Liver (tissue), 8 donors: ENCODE measurements at regions not wholly inside any gene's neighbourhood (a gene's known extent, or its start where the extent isn't known, plus 50 kb on each side); places are given as distances from the start of the nearest gene placed in this dataset.

ENCODE experiments used
- DNase-seq: peaks from one replicate; pipeline ENCODE4 v3.0.0-alpha.2; 2017; ENCODE audit warnings: low spot score
- H3K27ac ChIP-seq, 2 donors: one replicate each; pipeline ENCODE4 v1.7.0; 2013; ENCODE audit warnings: inconsistent platforms in 2 of 2, low read length in 2 of 2, control low read depth in 1 of 2, low read depth in 1 of 2, mild to moderate bottlenecking in 1 of 2
- H3K27me3 ChIP-seq, 4 donors: one replicate each; pipeline versions ENCODE4 v1.6.1 to v1.7.0; 2013; ENCODE audit warnings: low read length in 3 of 4, inconsistent platforms in 1 of 4, mild to moderate bottlenecking in 1 of 4, moderate library complexity in 1 of 4; ENCODE audit not compliant: control insufficient read depth in 4 of 4, insufficient read depth in 4 of 4
- H3K36me3 ChIP-seq, 4 donors: one replicate each; pipeline versions ENCODE4 v1.6.1 to v1.7.0; 2013; ENCODE audit warnings: low read length in 3 of 4, mild to moderate bottlenecking in 3 of 4, low read depth in 1 of 4, moderate library complexity in 1 of 4; ENCODE audit not compliant: control insufficient read depth in 4 of 4, insufficient read depth in 3 of 4
- H3K4me1 ChIP-seq, 4 donors: one replicate each; pipeline versions ENCODE4 v1.6.1 to v1.7.0; 2013; ENCODE audit warnings: low read length in 3 of 4, mild to moderate bottlenecking in 3 of 4, moderate library complexity in 1 of 4; ENCODE audit not compliant: control insufficient read depth in 4 of 4, insufficient read depth in 4 of 4
- H3K4me3 ChIP-seq, 3 donors: one replicate each; pipeline versions ENCODE4 v1.6.1 to v1.7.0; 2013; ENCODE audit warnings: low read length in 3 of 3, control low read depth in 1 of 3, low read depth in 1 of 3, mild to moderate bottlenecking in 1 of 3
- H3K9ac ChIP-seq, 2 donors: one replicate each; pipeline ENCODE4 v1.7.0; 2013; ENCODE audit warnings: low read length in 2 of 2, mild to moderate bottlenecking in 2 of 2, moderate library complexity in 2 of 2, control low read depth in 1 of 2, low read depth in 1 of 2
- H3K9me3 ChIP-seq, 4 donors: one replicate each; pipeline versions ENCODE4 v1.6.1 to v1.7.0; 2013; ENCODE audit warnings: low read length in 3 of 4; ENCODE audit not compliant: control insufficient read depth in 4 of 4
- EGR1 ChIP-seq, 2 donors: IDR thresholded peaks; 2 replicates each; pipeline ENCODE4 v1.6.1; 2016 to 2018; ENCODE audit warnings: antibody characterized with exemption in 2 of 2, low read depth in 2 of 2
- FOXA1 ChIP-seq: IDR thresholded peaks from 2 replicates; pipeline ENCODE4 v1.6.1; 2016; ENCODE audit warnings: antibody characterized with exemption
- FOXA2 ChIP-seq: IDR thresholded peaks from 2 replicates; pipeline ENCODE4 v1.6.1; 2016; ENCODE audit warnings: antibody characterized with exemption
- GABPA ChIP-seq, 2 donors: IDR thresholded peaks in 1 of 2; conservative IDR thresholded peaks in 1 of 2; 2 replicates each; pipeline ENCODE4 v1.6.1; 2016; ENCODE audit warnings: antibody characterized with exemption in 2 of 2, mild to moderate bottlenecking in 1 of 2, moderate library complexity in 1 of 2
- JUND ChIP-seq, 2 donors: IDR thresholded peaks; 2 replicates each; pipeline ENCODE4 v1.6.1; 2016; ENCODE audit warnings: antibody characterized with exemption in 2 of 2
- RAD21 ChIP-seq, 2 donors: IDR thresholded peaks; 2 replicates each; pipeline ENCODE4 v1.6.1; 2016; ENCODE audit warnings: antibody characterized with exemption in 2 of 2, mild to moderate bottlenecking in 2 of 2
- TAF1 ChIP-seq: conservative IDR thresholded peaks from 2 replicates; pipeline ENCODE4 v1.6.1; 2016; ENCODE audit warnings: antibody characterized with exemption, mild to moderate bottlenecking
- YY1 ChIP-seq: IDR thresholded peaks from 2 replicates; pipeline ENCODE4 v1.6.1; 2016; ENCODE audit warnings: antibody characterized with exemption, mild to moderate bottlenecking
- WGBS: extraction: QIAGEN DNeasy Blood & Tissue Kit; methylation state at CpG from one replicate; pipeline ENCODE4 v1.1.7; 2013; 5-methylcytosine and 5-hydroxymethylcytosine counted together
- TF ChIP-seq, protein P1 (sequence below): IDR thresholded peaks from 2 replicates; pipeline ENCODE4 v1.6.1; 2016; ENCODE audit warnings: antibody characterized with exemption, mild to moderate bottlenecking
- TF ChIP-seq, protein P2 (sequence below): fragments of 150-350 bp; IDR thresholded peaks from 2 replicates; pipeline ENCODE4 v1.5.1; 2017; ENCODE audit warnings: improper control_type of control experiment, low read depth, low read length; ENCODE audit not compliant: missing input control
- TF ChIP-seq, protein P3 (sequence below): IDR thresholded peaks from 2 replicates; pipeline ENCODE4 v1.6.1; 2016; ENCODE audit warnings: antibody characterized with exemption
- TF ChIP-seq, protein P4 (sequence below): IDR thresholded peaks from 2 replicates; pipeline ENCODE4 v1.6.1; 2016; ENCODE audit warnings: antibody characterized with exemption
- TF ChIP-seq, protein P5 (sequence below): IDR thresholded peaks from 2 replicates; pipeline ENCODE4 v1.6.1; 2016; ENCODE audit warnings: antibody characterized with exemption
- donor health status: healthy.
- donor health status: healthy.
- donor health status: healthy.
- donor health status: healthy.
- donor health status: healthy.

DNA sequence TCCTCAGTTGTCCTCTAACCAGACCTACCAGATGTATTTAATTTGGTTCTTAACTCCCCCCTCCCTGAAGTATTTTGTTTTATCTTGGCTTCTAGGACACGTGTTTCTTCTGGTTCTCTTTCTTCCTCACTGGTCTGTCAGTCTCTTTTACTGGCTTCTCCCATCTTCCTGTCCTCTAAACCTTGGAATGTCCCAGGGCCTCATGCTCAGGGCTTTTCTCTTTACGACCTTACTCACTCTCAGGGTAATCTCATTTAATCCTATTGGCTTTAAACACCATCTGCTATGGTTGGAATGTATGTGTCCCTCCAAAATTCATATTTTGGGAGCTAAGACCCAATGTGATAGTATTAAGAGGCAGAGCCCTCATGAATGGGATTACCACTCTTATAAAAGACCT, 418.2 kb upstream of the PODXL start:
- no peak overlapping the region for H3K4me3 ChIP-seq
- H3K36me3 ChIP-seq = no peaks in the 10 kb centered on the region
- WGBS = 43% methylated on average over 2 of the region's 2 CpGs
- H3K4me1 ChIP-seq = no peaks in the 10 kb centered on the region
- TF ChIP-seq TAF1 = no peak
- TF ChIP-seq EGR1 (IDR thresholded peaks at IDR 0.05; ENCODE audit: low read depth in 2 of 2) = no peak
- TF ChIP-seq, protein P1, sequence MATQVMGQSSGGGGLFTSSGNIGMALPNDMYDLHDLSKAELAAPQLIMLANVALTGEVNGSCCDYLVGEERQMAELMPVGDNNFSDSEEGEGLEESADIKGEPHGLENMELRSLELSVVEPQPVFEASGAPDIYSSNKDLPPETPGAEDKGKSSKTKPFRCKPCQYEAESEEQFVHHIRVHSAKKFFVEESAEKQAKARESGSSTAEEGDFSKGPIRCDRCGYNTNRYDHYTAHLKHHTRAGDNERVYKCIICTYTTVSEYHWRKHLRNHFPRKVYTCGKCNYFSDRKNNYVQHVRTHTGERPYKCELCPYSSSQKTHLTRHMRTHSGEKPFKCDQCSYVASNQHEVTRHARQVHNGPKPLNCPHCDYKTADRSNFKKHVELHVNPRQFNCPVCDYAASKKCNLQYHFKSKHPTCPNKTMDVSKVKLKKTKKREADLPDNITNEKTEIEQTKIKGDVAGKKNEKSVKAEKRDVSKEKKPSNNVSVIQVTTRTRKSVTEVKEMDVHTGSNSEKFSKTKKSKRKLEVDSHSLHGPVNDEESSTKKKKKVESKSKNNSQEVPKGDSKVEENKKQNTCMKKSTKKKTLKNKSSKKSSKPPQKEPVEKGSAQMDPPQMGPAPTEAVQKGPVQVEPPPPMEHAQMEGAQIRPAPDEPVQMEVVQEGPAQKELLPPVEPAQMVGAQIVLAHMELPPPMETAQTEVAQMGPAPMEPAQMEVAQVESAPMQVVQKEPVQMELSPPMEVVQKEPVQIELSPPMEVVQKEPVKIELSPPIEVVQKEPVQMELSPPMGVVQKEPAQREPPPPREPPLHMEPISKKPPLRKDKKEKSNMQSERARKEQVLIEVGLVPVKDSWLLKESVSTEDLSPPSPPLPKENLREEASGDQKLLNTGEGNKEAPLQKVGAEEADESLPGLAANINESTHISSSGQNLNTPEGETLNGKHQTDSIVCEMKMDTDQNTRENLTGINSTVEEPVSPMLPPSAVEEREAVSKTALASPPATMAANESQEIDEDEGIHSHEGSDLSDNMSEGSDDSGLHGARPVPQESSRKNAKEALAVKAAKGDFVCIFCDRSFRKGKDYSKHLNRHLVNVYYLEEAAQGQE = no peak
- no peak for TF ChIP-seq GABPA (IDR thresholded peaks at IDR 0.05 in 1 of 2, conservative IDR thresholded peaks at IDR 0.05 in 1 of 2)
- TF ChIP-seq, protein P2, sequence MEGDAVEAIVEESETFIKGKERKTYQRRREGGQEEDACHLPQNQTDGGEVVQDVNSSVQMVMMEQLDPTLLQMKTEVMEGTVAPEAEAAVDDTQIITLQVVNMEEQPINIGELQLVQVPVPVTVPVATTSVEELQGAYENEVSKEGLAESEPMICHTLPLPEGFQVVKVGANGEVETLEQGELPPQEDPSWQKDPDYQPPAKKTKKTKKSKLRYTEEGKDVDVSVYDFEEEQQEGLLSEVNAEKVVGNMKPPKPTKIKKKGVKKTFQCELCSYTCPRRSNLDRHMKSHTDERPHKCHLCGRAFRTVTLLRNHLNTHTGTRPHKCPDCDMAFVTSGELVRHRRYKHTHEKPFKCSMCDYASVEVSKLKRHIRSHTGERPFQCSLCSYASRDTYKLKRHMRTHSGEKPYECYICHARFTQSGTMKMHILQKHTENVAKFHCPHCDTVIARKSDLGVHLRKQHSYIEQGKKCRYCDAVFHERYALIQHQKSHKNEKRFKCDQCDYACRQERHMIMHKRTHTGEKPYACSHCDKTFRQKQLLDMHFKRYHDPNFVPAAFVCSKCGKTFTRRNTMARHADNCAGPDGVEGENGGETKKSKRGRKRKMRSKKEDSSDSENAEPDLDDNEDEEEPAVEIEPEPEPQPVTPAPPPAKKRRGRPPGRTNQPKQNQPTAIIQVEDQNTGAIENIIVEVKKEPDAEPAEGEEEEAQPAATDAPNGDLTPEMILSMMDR = no peak
- TF ChIP-seq, protein P3, sequence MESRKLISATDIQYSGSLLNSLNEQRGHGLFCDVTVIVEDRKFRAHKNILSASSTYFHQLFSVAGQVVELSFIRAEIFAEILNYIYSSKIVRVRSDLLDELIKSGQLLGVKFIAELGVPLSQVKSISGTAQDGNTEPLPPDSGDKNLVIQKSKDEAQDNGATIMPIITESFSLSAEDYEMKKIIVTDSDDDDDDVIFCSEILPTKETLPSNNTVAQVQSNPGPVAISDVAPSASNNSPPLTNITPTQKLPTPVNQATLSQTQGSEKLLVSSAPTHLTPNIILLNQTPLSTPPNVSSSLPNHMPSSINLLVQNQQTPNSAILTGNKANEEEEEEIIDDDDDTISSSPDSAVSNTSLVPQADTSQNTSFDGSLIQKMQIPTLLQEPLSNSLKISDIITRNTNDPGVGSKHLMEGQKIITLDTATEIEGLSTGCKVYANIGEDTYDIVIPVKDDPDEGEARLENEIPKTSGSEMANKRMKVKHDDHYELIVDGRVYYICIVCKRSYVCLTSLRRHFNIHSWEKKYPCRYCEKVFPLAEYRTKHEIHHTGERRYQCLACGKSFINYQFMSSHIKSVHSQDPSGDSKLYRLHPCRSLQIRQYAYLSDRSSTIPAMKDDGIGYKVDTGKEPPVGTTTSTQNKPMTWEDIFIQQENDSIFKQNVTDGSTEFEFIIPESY = no peak
- no peak for TF ChIP-seq RAD21 (IDR thresholded peaks at IDR 0.05)
- TF ChIP-seq, protein P4, sequence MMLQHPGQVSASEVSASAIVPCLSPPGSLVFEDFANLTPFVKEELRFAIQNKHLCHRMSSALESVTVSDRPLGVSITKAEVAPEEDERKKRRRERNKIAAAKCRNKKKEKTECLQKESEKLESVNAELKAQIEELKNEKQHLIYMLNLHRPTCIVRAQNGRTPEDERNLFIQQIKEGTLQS = no peak
- TF ChIP-seq FOXA2 = no peak
- TF ChIP-seq JUND (IDR thresholded peaks at IDR 0.05) = no peak
- TF ChIP-seq, protein P5, sequence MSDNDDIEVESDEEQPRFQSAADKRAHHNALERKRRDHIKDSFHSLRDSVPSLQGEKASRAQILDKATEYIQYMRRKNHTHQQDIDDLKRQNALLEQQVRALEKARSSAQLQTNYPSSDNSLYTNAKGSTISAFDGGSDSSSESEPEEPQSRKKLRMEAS = no peak
- no peak for TF ChIP-seq FOXA1
- no peak for TF ChIP-seq YY1
- H3K27me3 ChIP-seq = peaks cover 0 to 4% (median 0%) of the 10 kb centered on the region in 4 donors
- DNase-seq = no peak
- no peaks in the 10 kb centered on the region for H3K9me3 ChIP-seq
- no peak overlapping the region for H3K9ac ChIP-seq
- no peak overlapping the region for H3K27ac ChIP-seq

DNA sequence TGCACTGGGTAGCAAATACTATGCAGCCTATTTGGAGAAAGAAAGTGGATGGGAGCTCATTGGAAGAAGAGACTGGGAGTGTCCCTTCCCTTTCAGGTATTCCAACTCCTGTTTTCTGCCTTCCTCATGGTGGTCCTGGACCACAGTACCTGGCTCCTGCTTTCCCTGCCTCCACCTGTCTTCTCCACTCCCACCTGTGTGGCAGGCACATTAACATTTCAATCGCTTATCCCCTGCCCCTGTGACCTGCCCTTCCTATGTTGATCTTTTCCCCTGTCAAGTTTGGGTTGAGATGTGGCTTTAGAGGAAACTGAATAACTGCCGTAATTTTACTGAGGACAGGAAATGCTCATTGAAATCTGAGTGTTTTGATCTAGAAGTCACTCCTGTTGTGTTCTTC, 415.8 kb upstream of the PODXL start:
- H3K9me3 ChIP-seq = no peaks in the 10 kb centered on the region
- DNase-seq = no peak
- H3K27ac ChIP-seq = no peak overlapping the region
- H3K36me3 ChIP-seq = no peaks in the 10 kb centered on the region
- H3K9ac ChIP-seq = no peak overlapping the region
- peaks cover 0 to 4% (median 0%) of the 10 kb centered on the region in 4 donors for H3K27me3 ChIP-seq
- 50% methylated on average over 2 of the region's 2 CpGs for WGBS
- H3K4me1 ChIP-seq = no peaks in the 10 kb centered on the region
- H3K4me3 ChIP-seq = no peak overlapping the region
- TF ChIP-seq, protein P5 = no peak
